VCaP (cell line): ENCODE measurements at regions not wholly inside any gene's neighbourhood (a gene's known extent, or its start where the extent isn't known, plus 50 kb on each side); places are given as distances from the start of the nearest gene placed in this dataset.

Experiments
- H3K27ac ChIP-seq: fragments of 450-650 bp; 2 replicates; pipeline ENCODE4 v1.5.1; 2017
- CTCF ChIP-seq: fragments of 450-650 bp; conservative IDR thresholded peaks from 2 replicates; pipeline ENCODE4 v1.5.1; 2017; ENCODE audit warnings: mild to moderate bottlenecking, moderate library complexity

- H3K27ac ChIP-seq: no peak overlapping the region
- TF ChIP-seq CTCF: no peak
Observed at GRCh38 chr9:106738109-106738508, 124.9 kb upstream of the ZNF462 start.

- no peak overlapping the region for H3K27ac ChIP-seq
- no peak for TF ChIP-seq CTCF
Observed at GRCh38 chr9:106745457-106745856, 117.5 kb upstream of the ZNF462 start.

GRCh38 chr9:106745876-106746275 lies 117.1 kb upstream of the ZNF462 start:
- no peak overlapping the region for H3K27ac ChIP-seq
- TF ChIP-seq CTCF: no peak

- H3K27ac ChIP-seq: no peak overlapping the region
- no peak for TF ChIP-seq CTCF
Observed at GRCh38 chr9:106751681-106752080, 111.3 kb upstream of the ZNF462 start.

GRCh38 chr9:106752581-106752980 lies 110.4 kb upstream of the ZNF462 start:
- no peak for TF ChIP-seq CTCF
- no peak overlapping the region for H3K27ac ChIP-seq

- H3K27ac ChIP-seq: no peak overlapping the region; the same call in 1 of the 2 replicates
- TF ChIP-seq CTCF: no peak
Observed at GRCh38 chr9:106753155-106753671, 109.8 kb upstream of the ZNF462 start.

- no peak for TF ChIP-seq CTCF
- H3K27ac ChIP-seq: peak overlapping the region; percentile 58
Observed at GRCh38 chr9:106755736-106756135, 107.2 kb upstream of the ZNF462 start.
